ENCODE measurements at regions not wholly inside any gene's neighbourhood (a gene's known extent, or its start where the extent isn't known, plus 50 kb on each side); places are given as distances from the start of the nearest gene placed in this dataset.

GRCh38 chr3:186413615-186414415 is 51.8 kb upstream of the DGKG start:
- no peak for DNase-seq (ENCODE audit: low read depth)
- H3K4me3 ChIP-seq (ENCODE audit: low read depth, low read length): no peak overlapping the region
- TF ChIP-seq CTCF (IDR thresholded peaks at IDR 0.05; ENCODE audit: insufficient read depth, low read depth, low read length): no peak

GRCh38 chr3:186411994-186412393 is 50.0 kb upstream of the DGKG start:
- DNase-seq (ENCODE audit: low read depth): no peak
- no peak overlapping the region for H3K4me3 ChIP-seq (ENCODE audit: low read depth, low read length)
- TF ChIP-seq CTCF (IDR thresholded peaks at IDR 0.05; ENCODE audit: insufficient read depth, low read depth, low read length): no peak

All from fibroblast of villous mesenchyme (primary cell).